CD14-positive monocyte (primary cell): ENCODE measurements at regions not wholly inside any gene's neighbourhood (a gene's known extent, or its start where the extent isn't known, plus 50 kb on each side); places are given as distances from the start of the nearest gene placed in this dataset.

Source experiments
- DNase-seq, 3 donors: peaks; one replicate each; pipeline ENCODE4 v3.0.0-alpha.2; 2011 to 2022
- H2AFZ ChIP-seq: 2 replicates; pipeline ENCODE4 v1.6.0; 2012; ENCODE audit warnings: mild to moderate bottlenecking, low read depth, low read length, inconsistent platforms; ENCODE audit not compliant: insufficient read depth, poor library complexity, severe bottlenecking
- H3K27ac ChIP-seq, 2 donors: 1 replicate in 1 of 2; 2 replicates in 1 of 2; pipeline ENCODE4 v1.5.1; 2012 to 2013; ENCODE audit warnings: low read length in 2 of 2, control low read depth in 1 of 2, inconsistent platforms in 1 of 2, low read depth in 1 of 2, mild to moderate bottlenecking in 1 of 2
- H3K27me3 ChIP-seq, 2 donors: one replicate each; pipeline versions ENCODE4 v1.6.0 to v1.6.1; 2011 to 2013; ENCODE audit warnings: low read length in 2 of 2; ENCODE audit not compliant: control insufficient read depth in 2 of 2, insufficient read depth in 2 of 2
- H3K36me3 ChIP-seq, 2 donors: replicated peaks in 1 of 2; 1 replicate in 1 of 2; 2 replicates in 1 of 2; pipeline versions ENCODE4 v1.5.1 to v1.6.1; 2012 to 2013; ENCODE audit warnings: low read length in 2 of 2, control low read depth in 1 of 2, inconsistent platforms in 1 of 2, mild to moderate bottlenecking in 1 of 2; ENCODE audit not compliant: insufficient read depth in 2 of 2, control insufficient read depth in 1 of 2
- H3K4me1 ChIP-seq, 2 donors: 1 replicate in 1 of 2; 2 replicates in 1 of 2; pipeline versions ENCODE4 v1.5.1 to v1.6.1; 2012 to 2013; ENCODE audit warnings: low read length in 2 of 2, control low read depth in 1 of 2, inconsistent platforms in 1 of 2, mild to moderate bottlenecking in 1 of 2, moderate library complexity in 1 of 2; ENCODE audit not compliant: insufficient read depth in 2 of 2, control insufficient read depth in 1 of 2
- H3K4me2 ChIP-seq: replicated peaks from 2 replicates; pipeline ENCODE3; 2012; ENCODE audit warnings: low read length, moderate library complexity, mild to moderate bottlenecking; ENCODE audit not compliant: poor library complexity, severe bottlenecking; ENCODE audit errors: extremely low read depth
- H3K4me3 ChIP-seq, 3 experiments: fragments of 200-600 bp in 1 of 3; sonication (generic) in 1 of 3; replicated peaks in 1 of 3; 1 replicate in 2 of 3; 2 replicates in 1 of 3; pipeline ENCODE4 v1.5.1; 2011 to 2013; ENCODE audit warnings: low read length in 3 of 3, mild to moderate bottlenecking in 3 of 3, control low read depth in 2 of 3, low read depth in 2 of 3, inconsistent platforms in 1 of 3, moderate library complexity in 1 of 3
- H3K79me2 ChIP-seq: 2 replicates; pipeline ENCODE4 v1.6.0; 2012; ENCODE audit warnings: mild to moderate bottlenecking, control low read depth, inconsistent platforms, low read length, moderate library complexity; ENCODE audit not compliant: insufficient read depth
- H3K9ac ChIP-seq: 2 replicates; pipeline ENCODE4 v1.6.0; 2017; ENCODE audit warnings: low read length, mild to moderate bottlenecking; ENCODE audit not compliant: insufficient read depth, poor library complexity, severe bottlenecking
- H3K9me3 ChIP-seq, 2 donors: replicated peaks in 1 of 2; 1 replicate in 1 of 2; 2 replicates in 1 of 2; pipeline versions ENCODE4 v1.5.1 to v1.6.1; 2012 to 2013; ENCODE audit warnings: low read length in 2 of 2, control low read depth in 1 of 2; ENCODE audit not compliant: control insufficient read depth in 1 of 2, insufficient read depth in 1 of 2
- H4K20me1 ChIP-seq: 2 replicates; pipeline ENCODE4 v1.6.0; 2012; ENCODE audit warnings: mild to moderate bottlenecking, low read length, control low read depth, moderate library complexity; ENCODE audit not compliant: insufficient read depth
- H3K27ac Mint-ChIP-seq, 7 donors: one replicate each; pipeline ENCODE4 v1.8.0; 2020; ENCODE audit warnings: mild to moderate bottlenecking in 7 of 7, mixed read lengths in 7 of 7, moderate library complexity in 6 of 7, inconsistent platforms in 2 of 7
- H3K27me3 Mint-ChIP-seq, 3 donors: one replicate each; pipeline ENCODE4 v1.8.0; 2021 to 2022; ENCODE audit warnings: low read depth in 3 of 3, mild to moderate bottlenecking in 3 of 3, mixed read lengths in 3 of 3, moderate library complexity in 3 of 3, inconsistent platforms in 1 of 3
- H3K36me3 Mint-ChIP-seq, 2 donors: one replicate each; pipeline ENCODE4 v1.8.0; 2020; ENCODE audit warnings: mixed read lengths in 2 of 2, inconsistent platforms in 1 of 2, mild to moderate bottlenecking in 1 of 2
- H3K4me1 Mint-ChIP-seq: one replicate; pipeline ENCODE4 v1.8.0; 2020; ENCODE audit warnings: mild to moderate bottlenecking, mixed read lengths
- H3K4me3 Mint-ChIP-seq, 2 donors: one replicate each; pipeline ENCODE4 v1.8.0; 2020; ENCODE audit warnings: mild to moderate bottlenecking in 2 of 2, mixed read lengths in 2 of 2, moderate library complexity in 1 of 2
- H3K9me3 Mint-ChIP-seq, 7 donors: one replicate each; pipeline ENCODE4 v1.8.0; 2020 to 2022; ENCODE audit warnings: mixed read lengths in 7 of 7, mild to moderate bottlenecking in 6 of 7, moderate library complexity in 6 of 7, inconsistent platforms in 2 of 7
- CTCF ChIP-seq: fragments of 200-600 bp; IDR thresholded peaks from one replicate; pipeline ENCODE4 v1.8.0; 2022; ENCODE audit warnings: antibody characterized with exemption, mild to moderate bottlenecking
- WGBS: methylation state at CpG from one replicate; pipeline ENCODE4 v1.1.5; 2013; ENCODE audit warnings: missing lambda C conversion rate; ENCODE audit not compliant: insufficient coverage; 5-methylcytosine and 5-hydroxymethylcytosine counted together
- intact Hi-C, 2 donors: fragments of 100-400 bp; cut with micrococcal nuclease; formaldehyde crosslinking; loops; one replicate each; pipeline versions ENCODE4 v1.15.0 to v1.15.1; 2023

- H3K27ac Mint-ChIP-seq = peak overlapping the region in 5 of 7 donors; percentile 6 to 17 (median 12)
- peak overlapping the region; percentile 41 for H3K4me2 ChIP-seq
- WGBS = 57% methylated on average over 1 of the region's 4 CpGs
- no peaks in the 10 kb centered on the region for H3K79me2 ChIP-seq
- peak overlapping the region in 1 of 3 experiments; percentile 43 for H3K4me3 ChIP-seq
- H4K20me1 ChIP-seq = no peaks in the 10 kb centered on the region
- peak overlapping the region; percentile 46 for H2AFZ ChIP-seq
- H3K9me3 Mint-ChIP-seq = peaks cover 0 to 5% (median 3%) of the 10 kb centered on the region in 7 donors
- H3K27me3 Mint-ChIP-seq = no peaks in the 10 kb centered on the region
- H3K9ac ChIP-seq = no peak overlapping the region
- no peaks in the 10 kb centered on the region for H3K36me3 ChIP-seq
- H3K27me3 ChIP-seq = no peaks in the 10 kb centered on the region
- intact Hi-C loops = no loop called here
- H3K36me3 Mint-ChIP-seq = no peaks in the 10 kb centered on the region
- peak overlapping the region in 1 of 2 donors; percentile 58 for H3K27ac ChIP-seq
- peak; percentile 16 to 24 (median 24) for DNase-seq
- peaks cover 16 to 26% of the 10 kb centered on the region in 2 donors for H3K4me1 ChIP-seq
- peak overlapping the region in 1 of 2 donors; percentile 64 for H3K4me3 Mint-ChIP-seq
- no peak for TF ChIP-seq CTCF
- H3K4me1 Mint-ChIP-seq = peaks cover 20% of the 10 kb centered on the region
- H3K9me3 ChIP-seq = no peaks in the 10 kb centered on the region
These were observed 81.6 kb upstream of the OPRM1 start for GRCh38 chr6:153957394-153957793.

- H3K27me3 Mint-ChIP-seq = no peaks in the 10 kb centered on the region
- H3K9me3 Mint-ChIP-seq = peaks cover 0 to 5% (median 3%) of the 10 kb centered on the region in 7 donors
- no peak overlapping the region for H3K4me3 Mint-ChIP-seq
- DNase-seq = peak; percentile 11 to 20 (median 14)
- no peaks in the 10 kb centered on the region for H3K36me3 ChIP-seq
- no peak overlapping the region for H3K4me2 ChIP-seq
- H2AFZ ChIP-seq = no peak overlapping the region
- H3K27ac Mint-ChIP-seq = peak overlapping the region in 1 of 7 donors; percentile 17
- WGBS = no CpG with 5 or more reads among the region's 2 CpGs
- no peak for TF ChIP-seq CTCF
- intact Hi-C loops = no loop called here
- H3K27ac ChIP-seq = peak overlapping the region in 1 of 2 donors; percentile 58
- H3K4me3 ChIP-seq = no peak overlapping the region
- no peaks in the 10 kb centered on the region for H4K20me1 ChIP-seq
- no peak overlapping the region for H3K9ac ChIP-seq
- H3K27me3 ChIP-seq = no peaks in the 10 kb centered on the region
- no peaks in the 10 kb centered on the region for H3K79me2 ChIP-seq
- peaks cover 20% of the 10 kb centered on the region for H3K4me1 Mint-ChIP-seq
- peaks cover 16 to 26% of the 10 kb centered on the region in 2 donors for H3K4me1 ChIP-seq
- no peaks in the 10 kb centered on the region for H3K9me3 ChIP-seq
- no peaks in the 10 kb centered on the region for H3K36me3 Mint-ChIP-seq
These were observed 82.2 kb upstream of the OPRM1 start for GRCh38 chr6:153956808-153957207.
